ENCODE measurements at regions not wholly inside any gene's neighbourhood (a gene's known extent, or its start where the extent isn't known, plus 50 kb on each side); places are given as distances from the start of the nearest gene placed in this dataset.

GRCh38 chr5:14971873-14972272 is 100.3 kb upstream of the ANKH start:
- Histone ChIP-seq H3K79me2 (ENCODE audit: control insufficient read depth, insufficient read depth, low read length) (no peaks in the 10 kb centered on the region), H3K9me3 (ENCODE audit: control extremely low read depth in 1 of 3, control insufficient read depth in 2 of 3, insufficient read depth in 1 of 3, low read length in 2 of 3) (no peaks in the 10 kb centered on the region), H3K4me2 (replicated peaks; ENCODE audit: low read depth, low read length, poor library complexity, severe bottlenecking) (no peak overlapping the region), H3K27ac (ENCODE audit: low read length in 2 of 2) (no peak overlapping the region), H3K9ac (ENCODE audit: low read length) (no peak overlapping the region), H4K20me1 (ENCODE audit: control insufficient read depth, insufficient read depth, low read length, poor library complexity, severe bottlenecking) (no peaks in the 10 kb centered on the region), H3K4me3 (ENCODE audit: control extremely low read depth in 1 of 5, extremely low read depth in 1 of 5, insufficient read depth in 1 of 5, low read depth in 2 of 5, low read length in 4 of 5) (no peak overlapping the region), H2AFZ (ENCODE audit: insufficient read depth, low read depth, low read length, poor library complexity, severe bottlenecking) (no peak overlapping the region), H3K36me3 (replicated peaks in 1 of 2; ENCODE audit: control extremely low read depth in 1 of 2, control insufficient read depth in 1 of 2, extremely low read depth in 1 of 2, insufficient read depth in 2 of 2, low read length in 1 of 2) (no peaks in the 10 kb centered on the region), H3K27me3 (replicated peaks in 1 of 4; ENCODE audit: control extremely low read depth in 1 of 4, control insufficient read depth in 3 of 4, insufficient read depth in 4 of 4, low read length in 3 of 4) (peaks cover 0 to 10% (median 0%) of the 10 kb centered on the region in 4 experiments), H3K4me1 (ENCODE audit: control insufficient read depth in 2 of 2, insufficient read depth in 2 of 2, low read length in 2 of 2) (no peaks in the 10 kb centered on the region)
- H3K4me3 Mint-ChIP-seq: no peak overlapping the region
- CTCF ChIA-PET: interaction anchor here (1.3 to 2.1 kb wide), 2 partner anchors 10 to 31 kb away, joined by 3 to 7 read pairs; no protein-coding TSS in a partner anchor
- peaks cover 4% of the 10 kb centered on the region for H3K9me3 Mint-ChIP-seq (ENCODE audit: insufficient read depth)
- DNase-seq (no peak), ATAC-seq (ENCODE audit: low read depth) (no peak)
- H3K27ac Mint-ChIP-seq: no peak overlapping the region
- H3K4me1 Mint-ChIP-seq: no peaks in the 10 kb centered on the region
- TF ChIP-seq EZH2 (IDR thresholded peaks at IDR 0.05; ENCODE audit: borderline replicate concordance, insufficient read depth, low read depth, low read length, poor library complexity, severe bottlenecking) (no peak), CTCF (IDR thresholded peaks at IDR 0.05) (no peak)
- POLR2A ChIA-PET: no interaction called here
- H3K27me3 Mint-ChIP-seq: peaks cover 18% of the 10 kb centered on the region
- WGBS (ENCODE audit: insufficient coverage): no CpG with 5 or more reads among the region's 3 CpGs
- intact Hi-C loops (cut with micrococcal nuclease): no loop called here

GRCh38 chr5:14968796-14969195 is 97.2 kb upstream of the ANKH start:
- CTCF ChIA-PET: interaction anchor here (1.3 to 1.9 kb wide), 2 partner anchors 12 to 20 kb away, joined by 3 to 7 read pairs; no protein-coding TSS in a partner anchor
- peaks cover 4% of the 10 kb centered on the region for H3K9me3 Mint-ChIP-seq (ENCODE audit: insufficient read depth)
- Histone ChIP-seq H3K9ac (ENCODE audit: low read length) (no peak overlapping the region), H3K36me3 (replicated peaks in 1 of 2; ENCODE audit: control extremely low read depth in 1 of 2, control insufficient read depth in 1 of 2, extremely low read depth in 1 of 2, insufficient read depth in 2 of 2, low read length in 1 of 2) (no peaks in the 10 kb centered on the region), H3K4me2 (replicated peaks; ENCODE audit: low read depth, low read length, poor library complexity, severe bottlenecking) (no peak overlapping the region), H3K4me1 (ENCODE audit: control insufficient read depth in 2 of 2, insufficient read depth in 2 of 2, low read length in 2 of 2) (no peaks in the 10 kb centered on the region), H4K20me1 (ENCODE audit: control insufficient read depth, insufficient read depth, low read length, poor library complexity, severe bottlenecking) (no peaks in the 10 kb centered on the region), H3K4me3 (ENCODE audit: control extremely low read depth in 1 of 5, extremely low read depth in 1 of 5, insufficient read depth in 1 of 5, low read depth in 2 of 5, low read length in 4 of 5) (no peak overlapping the region), H3K9me3 (ENCODE audit: control extremely low read depth in 1 of 3, control insufficient read depth in 2 of 3, insufficient read depth in 1 of 3, low read length in 2 of 3) (no peaks in the 10 kb centered on the region), H2AFZ (ENCODE audit: insufficient read depth, low read depth, low read length, poor library complexity, severe bottlenecking) (no peak overlapping the region), H3K79me2 (ENCODE audit: control insufficient read depth, insufficient read depth, low read length) (no peaks in the 10 kb centered on the region), H3K27ac (ENCODE audit: low read length in 2 of 2) (no peak overlapping the region), H3K27me3 (replicated peaks in 1 of 4; ENCODE audit: control extremely low read depth in 1 of 4, control insufficient read depth in 3 of 4, insufficient read depth in 4 of 4, low read length in 3 of 4) (peaks cover 0 to 7% (median 0%) of the 10 kb centered on the region in 4 experiments)
- ATAC-seq (ENCODE audit: low read depth): no peak
- TF ChIP-seq CTCF (IDR thresholded peaks at IDR 0.05): no peak
- no peak for TF ChIP-seq EZH2 (IDR thresholded peaks at IDR 0.05; ENCODE audit: borderline replicate concordance, insufficient read depth, low read depth, low read length, poor library complexity, severe bottlenecking)
- H3K27ac Mint-ChIP-seq: no peak overlapping the region
- POLR2A ChIA-PET: no interaction called here
- H3K4me3 Mint-ChIP-seq: no peak overlapping the region
- H3K27me3 Mint-ChIP-seq: peaks cover 12% of the 10 kb centered on the region
- H3K4me1 Mint-ChIP-seq: no peaks in the 10 kb centered on the region
- intact Hi-C loops (cut with micrococcal nuclease): no loop called here
- DNase-seq: no peak

All from B cell (primary cell).